ENCODE measurements at regions not wholly inside any gene's neighbourhood (a gene's known extent, or its start where the extent isn't known, plus 50 kb on each side); places are given as distances from the start of the nearest gene placed in this dataset.

DNA sequence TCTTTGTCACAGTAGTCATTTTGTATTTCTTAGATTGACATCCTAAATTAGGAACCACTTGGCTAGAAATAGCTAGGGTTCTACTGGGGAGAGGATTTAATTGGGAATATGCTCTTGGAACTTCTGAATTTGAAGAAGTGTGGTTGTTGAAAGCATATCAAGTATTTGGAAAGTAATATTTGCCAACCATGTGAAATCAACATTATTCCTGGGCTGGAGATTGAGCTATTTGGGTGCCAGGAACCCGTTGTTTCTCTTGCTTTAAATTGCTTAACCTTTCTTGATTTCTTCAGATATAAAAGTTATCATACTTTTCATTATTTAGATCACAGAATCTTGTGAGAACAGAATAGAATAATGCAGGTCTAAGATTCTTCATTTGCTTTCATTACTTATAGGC, 178.4 kb upstream of the ELL2 start:
- Histone ChIP-seq H4K20me1 (replicated peaks; ENCODE audit: control insufficient read depth, extremely low read depth, insufficient read depth, low read length) (no peaks in the 10 kb centered on the region), H2AFZ (ENCODE audit: low read depth, low read length) (no peak overlapping the region), H3K27ac (ENCODE audit: insufficient read depth, low read depth, low read length) (no peak overlapping the region), H3K4me2 (ENCODE audit: insufficient read depth, low read length) (no peak overlapping the region), H3K79me2 (ENCODE audit: control insufficient read depth, insufficient read depth, low read length) (no peaks in the 10 kb centered on the region), H3K9me3 (replicated peaks; ENCODE audit: control insufficient read depth, insufficient read depth, low read length) (no peaks in the 10 kb centered on the region), H3K4me3 (replicated peaks in 1 of 3; ENCODE audit: insufficient read depth in 1 of 3, low read depth in 1 of 3, low read length in 3 of 3) (no peak overlapping the region), H3K9ac (replicated peaks; ENCODE audit: extremely low read depth, insufficient read depth, low read length) (no peak overlapping the region), H3K9me1 (replicated peaks; ENCODE audit: control insufficient read depth, extremely low read depth, insufficient read depth, low read length) (no peaks in the 10 kb centered on the region), H3K27me3 (ENCODE audit: control insufficient read depth in 2 of 2, insufficient read depth in 2 of 2, low read length in 2 of 2) (no peaks in the 10 kb centered on the region), H3K36me3 (ENCODE audit: control insufficient read depth in 2 of 2, extremely low read depth in 1 of 2, insufficient read depth in 2 of 2, low read length in 2 of 2) (no peaks in the 10 kb centered on the region), H3K4me1 (ENCODE audit: control insufficient read depth, extremely low read depth, insufficient read depth, low read length) (no peaks in the 10 kb centered on the region)
- no peak for DNase-seq (ENCODE audit: low read depth, low spot score)
- BruUV-seq (replicated peaks) = no TSS peak
- CTCF ChIA-PET = no interaction called here
- peak; percentile 44 for FAIRE-seq
- TF ChIP-seq POLR2A (IDR thresholded peaks at IDR 0.05; ENCODE audit: low read depth, low read length) = no peak
- no peak for TF ChIP-seq JUN (IDR thresholded peaks at IDR 0.05; ENCODE audit: borderline replicate concordance, insufficient read depth, insufficient read length, low read depth)
- no peak for TF ChIP-seq POLR2AphosphoS5 (IDR thresholded peaks at IDR 0.05; ENCODE audit: insufficient read depth, low read depth, low read length)
- TF ChIP-seq, protein P1, sequence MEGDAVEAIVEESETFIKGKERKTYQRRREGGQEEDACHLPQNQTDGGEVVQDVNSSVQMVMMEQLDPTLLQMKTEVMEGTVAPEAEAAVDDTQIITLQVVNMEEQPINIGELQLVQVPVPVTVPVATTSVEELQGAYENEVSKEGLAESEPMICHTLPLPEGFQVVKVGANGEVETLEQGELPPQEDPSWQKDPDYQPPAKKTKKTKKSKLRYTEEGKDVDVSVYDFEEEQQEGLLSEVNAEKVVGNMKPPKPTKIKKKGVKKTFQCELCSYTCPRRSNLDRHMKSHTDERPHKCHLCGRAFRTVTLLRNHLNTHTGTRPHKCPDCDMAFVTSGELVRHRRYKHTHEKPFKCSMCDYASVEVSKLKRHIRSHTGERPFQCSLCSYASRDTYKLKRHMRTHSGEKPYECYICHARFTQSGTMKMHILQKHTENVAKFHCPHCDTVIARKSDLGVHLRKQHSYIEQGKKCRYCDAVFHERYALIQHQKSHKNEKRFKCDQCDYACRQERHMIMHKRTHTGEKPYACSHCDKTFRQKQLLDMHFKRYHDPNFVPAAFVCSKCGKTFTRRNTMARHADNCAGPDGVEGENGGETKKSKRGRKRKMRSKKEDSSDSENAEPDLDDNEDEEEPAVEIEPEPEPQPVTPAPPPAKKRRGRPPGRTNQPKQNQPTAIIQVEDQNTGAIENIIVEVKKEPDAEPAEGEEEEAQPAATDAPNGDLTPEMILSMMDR (IDR thresholded peaks at IDR 0.05; ENCODE audit: extremely low read depth in 1 of 2, insufficient read depth in 1 of 2, low read depth in 1 of 2, low read length in 2 of 2) = no peak
- no peak for TF ChIP-seq GATA2 (IDR thresholded peaks at IDR 0.05; ENCODE audit: insufficient read depth, insufficient read length, low read depth, low read length)
- no peak for TF ChIP-seq EZH2 (IDR thresholded peaks at IDR 0.05; ENCODE audit: borderline replicate concordance, low read depth, low read length, severe bottlenecking)
- TF ChIP-seq, protein P2, sequence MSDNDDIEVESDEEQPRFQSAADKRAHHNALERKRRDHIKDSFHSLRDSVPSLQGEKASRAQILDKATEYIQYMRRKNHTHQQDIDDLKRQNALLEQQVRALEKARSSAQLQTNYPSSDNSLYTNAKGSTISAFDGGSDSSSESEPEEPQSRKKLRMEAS (IDR thresholded peaks at IDR 0.05; ENCODE audit: insufficient read depth, insufficient read length) = no peak
- no peak for TF ChIP-seq MYC (IDR thresholded peaks at IDR 0.05; ENCODE audit: low read depth, low read length)
- no peak for TF ChIP-seq FOS (IDR thresholded peaks at IDR 0.05; ENCODE audit: borderline replicate concordance, insufficient read depth, low read length)
- intact Hi-C loops (cut with micrococcal nuclease) (no loop called here), dilution Hi-C loops (cut with MboI; ENCODE audit: extremely low pct_ligation_motif_present, low sequenced_read_pairs) (no loop called here)
- POLR2A ChIA-PET = no interaction called here
